CD4-positive, alpha-beta T cell treated with Interleukin-17A for 1 hour (primary cell): ENCODE measurements at regions not wholly inside any gene's neighbourhood (a gene's known extent, or its start where the extent isn't known, plus 50 kb on each side); places are given as distances from the start of the nearest gene placed in this dataset.
"Not testable (repeated sequence)": the region's sequence is repeated elsewhere in the genome, so short reads cannot be mapped to it uniquely, and the experiment has no call there.

Source experiments
- DNase-seq: peaks from one replicate; pipeline ENCODE4 v3.0.0-alpha.2; 2020

GRCh38 chr6:133758815-133759335 lies 130.0 kb upstream of the TCF21 start:
- DNase-seq, result no peak

- DNase-seq, result no peak
Measured at GRCh38 chr6:133759524-133759923, 129.4 kb upstream of the TCF21 start.

GRCh38 chr6:133761706-133762105 lies 127.2 kb upstream of the TCF21 start:
- DNase-seq, result no peak

DNA sequence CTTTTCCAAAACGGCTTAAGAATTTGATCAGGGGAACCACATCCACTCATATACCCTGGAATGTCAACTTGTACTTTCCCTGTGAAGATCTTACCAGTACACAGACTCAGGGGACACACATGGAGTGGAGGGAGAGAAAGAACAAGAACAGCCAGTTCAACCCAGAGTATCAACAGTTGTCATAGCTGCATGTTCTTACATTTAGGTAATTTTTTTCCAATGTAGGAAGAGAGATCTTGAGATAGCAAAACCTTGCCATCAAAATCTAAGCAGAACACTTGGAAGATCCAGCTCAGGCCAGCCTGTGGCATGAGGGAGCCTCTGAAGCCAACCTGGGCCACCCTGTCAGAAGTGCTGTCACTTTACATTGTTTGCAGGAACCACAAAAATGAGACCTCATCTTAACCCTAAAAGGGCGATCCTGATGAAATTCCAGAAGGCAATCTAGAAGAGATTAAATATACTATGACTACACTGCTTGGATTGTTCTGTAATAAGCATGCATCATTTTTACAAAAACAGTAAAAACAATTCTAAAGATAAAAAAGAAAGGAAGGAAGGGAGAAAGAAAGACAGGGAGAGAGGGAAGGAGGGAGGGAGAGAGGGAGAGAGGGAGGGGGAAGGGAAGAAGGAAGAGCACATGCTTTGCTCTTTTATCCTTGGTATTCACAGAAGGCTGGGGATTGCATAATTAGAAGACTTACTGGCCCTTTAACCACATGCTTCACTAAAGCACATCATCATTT lies 124.7 kb upstream of the TCF21 start:
- no peak for DNase-seq

DNA sequence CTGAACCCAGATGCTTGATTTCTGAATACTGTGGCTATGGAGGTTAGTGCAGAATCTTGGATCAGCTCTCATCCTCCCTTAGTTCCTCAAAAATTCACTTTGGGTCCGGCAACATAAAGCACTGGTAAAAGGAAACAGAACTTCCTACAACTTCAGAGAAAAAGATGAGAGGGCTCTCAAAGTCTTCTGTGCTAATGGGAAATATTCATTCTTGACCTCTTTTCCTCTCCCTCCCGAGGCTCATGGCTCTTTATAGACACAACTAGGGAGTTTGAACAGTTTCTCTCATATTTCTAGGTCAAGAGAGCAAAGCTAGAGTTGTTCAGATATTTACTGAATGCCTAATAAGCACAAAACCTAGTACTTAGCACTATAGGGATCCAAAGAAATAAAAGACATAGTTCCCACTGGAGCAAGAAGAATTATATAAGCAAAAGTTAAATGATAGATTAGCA lies 124.1 kb upstream of the TCF21 start:
- DNase-seq, result no peak

GRCh38 chr6:133767357-133767970 lies 121.4 kb upstream of the TCF21 start:
- no peak for DNase-seq

DNA sequence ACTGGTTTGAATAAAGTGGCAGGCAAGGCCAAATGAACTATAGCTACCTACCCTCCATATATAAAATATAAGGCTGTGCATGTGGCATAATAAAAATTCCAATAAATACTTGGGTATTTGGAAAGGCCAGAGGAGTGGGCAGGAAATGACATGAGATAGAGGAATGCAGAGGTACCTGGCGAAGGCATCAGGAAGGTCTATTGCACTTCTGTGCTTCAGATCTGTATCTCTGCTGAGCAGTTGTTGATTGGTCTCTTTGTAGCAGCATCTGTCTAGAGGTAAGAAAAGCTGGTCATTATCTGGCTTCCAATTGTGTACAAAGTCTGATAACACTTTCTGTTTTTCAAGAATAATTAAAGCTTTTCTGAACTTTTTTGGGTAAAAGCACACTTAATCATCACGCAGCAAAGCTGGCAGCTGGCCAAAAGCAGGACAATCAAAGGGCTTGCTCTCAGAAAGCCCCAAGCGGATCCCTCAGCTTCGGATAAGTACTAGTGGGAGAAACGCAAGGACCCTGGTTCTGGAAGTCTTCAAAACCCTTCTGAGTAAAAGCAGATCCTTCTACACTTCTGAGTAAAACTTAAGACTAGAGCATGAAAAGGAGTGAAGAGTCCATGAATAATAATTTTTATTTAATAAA lies 120.1 kb upstream of the TCF21 start:
- DNase-seq, result no peak

DNA sequence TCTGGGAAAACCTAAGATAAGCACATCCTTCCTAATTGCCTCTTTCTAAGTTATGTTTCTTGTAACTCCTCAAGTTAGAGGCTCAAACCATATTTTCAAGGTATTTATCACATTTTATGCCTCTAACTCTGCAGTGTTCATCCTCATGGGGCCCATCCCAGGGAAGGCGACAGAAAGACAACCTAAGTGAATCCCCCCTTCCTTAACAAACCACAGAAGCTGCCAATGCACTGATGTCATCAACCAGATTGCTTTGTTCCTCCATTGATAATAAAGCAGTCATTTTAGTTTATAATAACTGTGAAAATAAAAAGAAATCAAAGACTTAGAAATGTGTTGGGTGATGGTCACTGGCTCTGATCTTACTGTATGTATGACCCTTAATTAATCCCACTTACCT lies 119.5 kb upstream of the TCF21 start:
- DNase-seq, result no peak

DNA sequence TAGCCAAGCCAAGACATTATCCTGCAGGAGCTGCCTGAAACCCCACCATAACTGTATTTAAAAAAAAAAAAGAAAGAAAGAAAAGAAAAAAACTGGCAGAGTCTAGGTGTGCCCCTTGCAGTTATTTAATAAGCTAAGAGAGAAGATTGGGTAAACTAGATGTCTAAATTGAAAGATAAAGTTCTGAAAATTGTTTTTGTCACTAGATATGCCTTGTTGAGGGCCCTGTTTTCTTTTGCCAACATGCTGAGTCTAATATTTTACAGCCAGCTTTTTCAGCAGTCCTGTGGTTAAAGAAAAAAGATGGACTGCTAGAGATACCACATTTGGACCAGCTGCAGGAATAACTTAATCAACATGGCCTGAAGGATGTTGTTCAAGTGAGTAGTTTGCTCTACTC lies 116.3 kb upstream of the TCF21 start:
- DNase-seq, result no peak

DNA sequence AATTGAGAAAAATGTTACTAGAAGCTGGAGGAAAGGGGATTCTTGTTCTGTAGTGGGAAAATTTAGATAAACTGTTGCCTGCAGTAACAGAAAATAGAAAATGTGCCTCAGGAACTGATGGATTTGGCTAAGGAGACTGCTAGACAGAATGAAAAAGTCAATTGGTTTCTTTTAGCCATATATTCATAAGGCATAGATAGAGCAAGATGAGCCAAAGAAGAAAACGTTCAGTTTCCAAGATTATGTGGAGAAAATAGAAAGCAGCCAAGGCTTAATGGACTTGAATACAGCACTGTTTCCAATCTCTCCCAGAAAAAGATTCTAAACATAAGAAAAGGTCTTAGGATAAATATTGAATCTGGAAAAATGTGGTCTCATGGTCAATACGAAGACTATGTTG lies 115.1 kb upstream of the TCF21 start:
- DNase-seq, result no peak

GRCh38 chr6:133774356-133774755 lies 114.6 kb upstream of the TCF21 start:
- no peak for DNase-seq

DNA sequence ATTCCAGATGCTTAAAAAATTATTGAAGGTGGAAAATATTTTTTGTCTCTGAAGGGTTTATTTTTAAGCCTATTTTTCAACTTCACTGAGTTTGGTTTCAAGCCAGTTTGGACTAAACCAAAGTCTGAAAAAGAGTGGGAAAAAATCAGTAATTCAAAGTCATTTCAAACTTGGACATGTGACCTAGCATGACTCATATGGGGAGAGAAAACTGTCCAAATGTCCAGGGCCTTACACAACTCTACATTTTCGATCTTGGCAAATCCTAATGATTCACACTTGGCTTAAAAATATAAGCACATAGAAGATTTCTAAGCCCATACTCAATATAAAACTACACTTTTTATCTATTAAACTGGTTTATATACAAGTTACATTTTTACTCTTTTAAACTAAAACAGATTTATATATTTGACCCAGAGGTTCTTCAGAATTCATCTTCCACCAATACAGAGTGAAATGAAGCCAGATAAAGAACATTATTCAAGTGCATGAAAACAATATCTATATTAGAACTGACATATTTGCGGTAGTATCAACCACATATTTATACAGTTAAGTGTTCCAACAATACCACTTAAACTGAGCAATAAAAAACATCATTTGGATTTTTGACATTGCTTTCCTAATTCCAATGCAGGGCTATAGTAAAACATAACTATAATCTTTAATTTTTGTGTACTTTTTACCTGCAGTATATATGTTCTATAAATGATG lies 110.3 kb upstream of the TCF21 start:
- no peak for DNase-seq

- no peak for DNase-seq
Measured at GRCh38 chr6:133779916-133780695, 108.8 kb upstream of the TCF21 start.

DNA sequence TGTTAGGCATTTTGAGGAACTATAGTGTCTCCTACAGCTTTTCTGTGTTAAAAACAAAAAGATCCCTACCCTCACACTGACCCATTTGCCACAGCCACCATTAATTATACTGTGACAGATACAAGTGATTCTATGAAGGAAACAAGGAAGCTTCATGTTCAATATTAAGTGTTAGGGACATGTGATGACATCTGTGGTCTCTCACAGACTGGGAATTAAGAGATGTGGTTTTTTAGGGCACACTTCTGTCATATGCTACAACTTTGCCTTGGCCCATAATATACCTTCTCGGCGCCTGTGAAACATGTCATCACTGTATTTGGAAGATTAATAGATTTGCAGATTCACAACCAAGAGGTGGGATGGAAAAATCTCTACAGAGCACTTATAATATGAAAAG lies 102.9 kb upstream of the TCF21 start:
- DNase-seq, result no peak

DNA sequence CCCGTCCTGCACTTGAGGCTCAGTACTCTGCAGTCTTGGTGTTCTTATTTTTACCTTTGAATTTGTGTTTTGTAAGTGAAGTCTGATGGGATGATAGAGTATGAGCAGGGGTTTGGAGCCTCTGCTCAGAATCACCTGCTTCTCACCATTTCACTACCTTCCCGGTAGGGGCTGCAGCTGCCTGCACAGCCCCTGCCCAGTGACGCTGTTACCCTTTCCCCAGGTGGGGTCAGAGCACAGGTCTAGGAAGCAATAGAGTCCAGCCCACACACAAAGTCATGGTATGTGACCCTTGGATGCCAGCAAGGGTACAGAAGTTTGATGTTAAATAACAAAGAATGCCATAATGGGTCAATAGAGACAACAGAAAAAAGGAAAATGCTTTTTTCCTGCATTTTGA lies 101.8 kb upstream of the TCF21 start:
- DNase-seq, result no peak

- DNase-seq, result no peak
Measured at GRCh38 chr6:133787859-133788505, 100.9 kb upstream of the TCF21 start.

- no peak for DNase-seq
Measured at GRCh38 chr6:133788556-133788955, 100.4 kb upstream of the TCF21 start.

DNA sequence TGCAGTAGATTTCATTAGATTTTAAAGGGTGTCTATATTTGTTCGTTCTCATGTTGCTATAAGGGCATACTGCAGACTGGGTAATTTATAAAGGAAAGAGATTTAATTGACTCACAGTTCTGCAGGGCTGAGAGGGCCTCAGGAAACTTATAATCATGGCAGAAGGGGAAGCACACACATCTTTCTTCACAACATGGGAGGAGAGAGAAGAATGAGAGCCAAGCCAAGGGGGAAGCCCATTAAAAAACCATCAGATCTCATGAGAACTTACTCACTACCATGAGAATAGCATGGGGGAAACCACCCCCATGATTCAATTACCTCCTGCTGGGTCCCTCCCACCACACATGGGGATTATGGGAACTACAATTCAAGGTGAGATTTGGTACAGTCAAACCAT lies 99.5 kb upstream of the TCF21 start:
- not testable (repeated sequence) for DNase-seq

DNA sequence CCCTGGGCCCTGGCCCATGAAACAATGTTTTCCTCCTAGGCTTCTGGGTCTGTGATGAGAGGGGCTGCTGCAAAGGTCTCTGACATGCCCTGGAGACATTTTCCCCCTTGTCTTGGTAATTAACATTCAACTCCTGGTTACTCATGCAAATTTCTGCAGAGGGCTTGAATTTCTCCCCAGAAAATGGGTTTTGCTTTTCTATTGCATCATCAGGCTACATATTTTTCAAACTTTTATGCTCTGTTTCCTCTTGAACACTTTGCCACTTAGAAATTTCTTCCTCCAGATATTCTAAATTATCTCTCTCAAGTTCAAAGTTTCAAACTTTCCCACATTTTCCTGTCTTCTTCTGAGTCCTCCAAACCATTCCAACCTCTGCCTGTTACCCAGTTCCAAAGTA lies 98.2 kb upstream of the TCF21 start:
- DNase-seq, result not testable (repeated sequence)

- DNase-seq, result not testable (repeated sequence)
Measured at GRCh38 chr6:133795051-133795450, 93.9 kb upstream of the TCF21 start.

GRCh38 chr6:133796235-133796634 lies 92.7 kb upstream of the TCF21 start:
- DNase-seq, result no peak

DNA sequence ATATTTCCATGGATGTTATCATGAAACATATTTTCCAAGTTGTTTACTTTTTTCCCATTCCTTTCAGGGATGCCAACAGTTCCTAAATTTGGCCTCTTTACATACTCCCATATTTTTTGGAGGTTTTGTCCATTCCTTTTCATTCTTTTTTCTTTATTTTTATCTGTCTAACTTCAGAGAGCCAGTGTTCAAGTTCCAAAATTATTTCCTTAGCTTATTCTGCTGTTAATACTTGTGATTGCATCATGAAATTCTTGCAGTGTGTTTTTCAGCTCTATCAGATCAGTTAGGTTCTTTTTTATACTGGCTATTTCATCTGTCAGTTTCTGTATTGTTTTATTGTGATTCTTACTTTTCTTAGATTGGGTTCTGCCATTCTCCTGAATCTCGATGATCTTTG lies 89.9 kb upstream of the TCF21 start:
- DNase-seq, result no peak
